ENCODE measurements at regions not wholly inside any gene's neighbourhood (a gene's known extent, or its start where the extent isn't known, plus 50 kb on each side); places are given as distances from the start of the nearest gene placed in this dataset.
A peak's percentile ranks its signal among the peaks of the same experiment; 100 is the strongest.

GRCh38 chrX:45868425-45868824 lies 667.7 kb upstream of the DIPK2B start:
- DNase-seq (ENCODE audit: low spot score): no peak

GRCh38 chrX:45862801-45863200 lies 662.1 kb upstream of the DIPK2B start:
- no peak for DNase-seq (ENCODE audit: low spot score)

GRCh38 chrX:45860450-45860849 lies 659.8 kb upstream of the DIPK2B start:
- DNase-seq (ENCODE audit: low spot score): no peak

GRCh38 chrX:45859407-45859806 lies 658.7 kb upstream of the DIPK2B start:
- no peak for DNase-seq (ENCODE audit: low spot score)

GRCh38 chrX:45852884-45853283 lies 652.2 kb upstream of the DIPK2B start:
- no peak for DNase-seq (ENCODE audit: low spot score)

GRCh38 chrX:45851434-45851991 lies 650.8 kb upstream of the DIPK2B start:
- DNase-seq (ENCODE audit: low spot score): peak; percentile 38

GRCh38 chrX:45850775-45851433 lies 650.2 kb upstream of the DIPK2B start:
- DNase-seq (ENCODE audit: low spot score): no peak

- peak; percentile 10 for DNase-seq (ENCODE audit: low spot score)
These were observed 649.6 kb upstream of the DIPK2B start for GRCh38 chrX:45850197-45850774.

GRCh38 chrX:45849261-45849862 lies 648.7 kb upstream of the DIPK2B start:
- peak; percentile 31 for DNase-seq (ENCODE audit: low spot score)

GRCh38 chrX:45847961-45848360 lies 647.3 kb upstream of the DIPK2B start:
- no peak for DNase-seq (ENCODE audit: low spot score)

- DNase-seq (ENCODE audit: low spot score): no peak
These were observed 645.7 kb upstream of the DIPK2B start for GRCh38 chrX:45846328-45846727.

GRCh38 chrX:45845142-45845541 lies 644.5 kb upstream of the DIPK2B start:
- DNase-seq (ENCODE audit: low spot score): no peak

GRCh38 chrX:45843518-45843917 lies 642.8 kb upstream of the DIPK2B start:
- peak; percentile 13 for DNase-seq (ENCODE audit: low spot score)

- no peak for DNase-seq (ENCODE audit: low spot score)
These were observed 642.2 kb upstream of the DIPK2B start for GRCh38 chrX:45842926-45843315.

- no peak for DNase-seq (ENCODE audit: low spot score)
These were observed 641.7 kb upstream of the DIPK2B start for GRCh38 chrX:45842207-45842925.

- DNase-seq (ENCODE audit: low spot score): no peak
These were observed 639.8 kb upstream of the DIPK2B start for GRCh38 chrX:45840411-45840950.

GRCh38 chrX:45830343-45830742 lies 629.7 kb upstream of the DIPK2B start:
- no peak for DNase-seq (ENCODE audit: low spot score)

- DNase-seq (ENCODE audit: low spot score): no peak
These were observed 623.8 kb upstream of the DIPK2B start for GRCh38 chrX:45824471-45824870.

- no peak for DNase-seq (ENCODE audit: low spot score)
These were observed 622.9 kb upstream of the DIPK2B start for GRCh38 chrX:45823536-45823935.

GRCh38 chrX:45822124-45822523 lies 621.4 kb upstream of the DIPK2B start:
- no peak for DNase-seq (ENCODE audit: low spot score)

- no peak for DNase-seq (ENCODE audit: low spot score)
These were observed 618.2 kb upstream of the DIPK2B start for GRCh38 chrX:45818913-45819312.

GRCh38 chrX:45815441-45815840 lies 614.8 kb upstream of the DIPK2B start:
- DNase-seq (ENCODE audit: low spot score): no peak

Data from CD4-positive, alpha-beta T cell treated with Interleukin-6 at 100 ng/mL for 8 hours (primary cell).